ENCODE measurements at regions not wholly inside any gene's neighbourhood (a gene's known extent, or its start where the extent isn't known, plus 50 kb on each side); places are given as distances from the start of the nearest gene placed in this dataset.

DNA sequence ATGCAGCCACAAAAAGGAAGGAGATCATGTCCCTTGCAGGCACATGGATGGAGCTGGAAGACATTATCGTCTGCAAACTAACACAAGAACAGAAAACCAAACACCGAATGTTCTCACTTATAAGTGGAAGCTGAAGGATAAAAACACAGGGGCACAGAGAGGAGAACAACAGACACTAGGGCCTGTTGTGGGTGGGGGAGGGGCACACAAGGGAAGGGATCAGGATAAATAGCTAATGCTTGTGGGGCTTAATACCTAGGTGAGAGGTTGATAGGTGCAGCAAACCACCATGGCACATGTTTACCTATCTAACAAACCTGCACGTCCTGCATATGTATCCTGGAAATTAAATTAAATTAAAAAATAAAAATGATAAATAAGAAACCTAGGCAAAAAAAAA, 969.9 kb downstream of the TTLL7 start:
- no peak overlapping the region for H3K27ac Mint-ChIP-seq
- H3K4me3 Mint-ChIP-seq, result no peak overlapping the region
- H3K36me3 Mint-ChIP-seq (ENCODE audit: low read depth), result no peaks in the 10 kb centered on the region
- DNase-seq (ENCODE audit: low spot score), result no peak
- H3K9me3 Mint-ChIP-seq, result peaks cover 5% of the 10 kb centered on the region
- no peaks in the 10 kb centered on the region for H3K27me3 Mint-ChIP-seq (ENCODE audit: low read depth)
- peaks cover 1% of the 10 kb centered on the region for H3K4me1 Mint-ChIP-seq (ENCODE audit: low read depth)

- no peak overlapping the region for H3K27ac Mint-ChIP-seq
- peaks cover 5% of the 10 kb centered on the region for H3K9me3 Mint-ChIP-seq
- H3K4me3 Mint-ChIP-seq, result no peak overlapping the region
- H3K36me3 Mint-ChIP-seq (ENCODE audit: low read depth), result no peaks in the 10 kb centered on the region
- H3K27me3 Mint-ChIP-seq (ENCODE audit: low read depth), result no peaks in the 10 kb centered on the region
- H3K4me1 Mint-ChIP-seq (ENCODE audit: low read depth), result peaks cover 1% of the 10 kb centered on the region
- no peak for DNase-seq (ENCODE audit: low spot score)
These were observed 970.5 kb downstream of the TTLL7 start for GRCh38 chr1:83028467-83028866.

DNA sequence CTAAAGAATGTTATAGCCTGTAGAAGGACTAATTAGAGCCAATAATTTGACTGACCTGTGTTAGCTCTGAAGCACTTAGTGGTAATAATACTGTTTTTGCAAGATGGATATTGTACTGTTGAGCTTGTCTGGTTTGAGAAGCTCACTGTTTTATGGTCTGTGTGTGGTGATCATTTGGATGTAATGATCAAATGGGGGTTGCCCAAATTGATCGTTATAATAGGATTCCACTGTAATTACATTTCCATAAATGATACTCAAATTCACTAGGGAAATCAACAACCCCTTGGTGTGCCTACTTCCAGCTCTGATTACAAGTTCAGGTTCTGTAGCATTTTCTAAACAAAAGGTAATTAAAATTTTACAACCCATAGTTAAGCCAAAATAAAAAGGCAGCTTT, 971.4 kb downstream of the TTLL7 start:
- H3K27me3 Mint-ChIP-seq (ENCODE audit: low read depth), result no peaks in the 10 kb centered on the region
- no peak for DNase-seq (ENCODE audit: low spot score)
- no peak overlapping the region for H3K27ac Mint-ChIP-seq
- H3K4me3 Mint-ChIP-seq, result no peak overlapping the region
- H3K4me1 Mint-ChIP-seq (ENCODE audit: low read depth), result peaks cover 1% of the 10 kb centered on the region
- H3K36me3 Mint-ChIP-seq (ENCODE audit: low read depth), result no peaks in the 10 kb centered on the region
- peaks cover 5% of the 10 kb centered on the region for H3K9me3 Mint-ChIP-seq

DNA sequence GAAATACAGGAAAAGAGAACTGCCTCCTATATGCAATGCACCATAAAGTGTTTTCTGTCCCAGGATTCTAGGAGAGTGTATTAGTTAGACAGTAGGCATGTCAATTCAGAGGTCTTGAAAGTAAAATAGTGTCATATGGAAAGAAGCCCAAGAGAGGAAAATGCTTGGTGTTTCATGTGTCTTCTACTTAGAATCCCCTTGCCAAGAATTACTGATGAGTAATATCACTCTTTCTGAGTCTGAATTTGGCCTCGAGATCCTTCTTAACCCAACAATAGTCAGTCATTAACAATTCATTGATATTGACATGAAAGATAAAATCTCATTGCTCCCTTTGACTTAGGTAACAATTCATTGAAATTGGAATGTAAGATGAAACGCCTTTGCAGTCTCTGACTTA, 972.2 kb downstream of the TTLL7 start:
- Mint-ChIP-seq H3K4me1 (ENCODE audit: low read depth) (peaks cover 1% of the 10 kb centered on the region), H3K36me3 (ENCODE audit: low read depth) (no peaks in the 10 kb centered on the region), H3K9me3 (peaks cover 5% of the 10 kb centered on the region), H3K4me3 (no peak overlapping the region), H3K27ac (no peak overlapping the region), H3K27me3 (ENCODE audit: low read depth) (no peaks in the 10 kb centered on the region)
- DNase-seq (ENCODE audit: low spot score), result no peak

GRCh38 chr1:83024251-83024767, 974.6 kb downstream of the TTLL7 start:
- no peak overlapping the region for H3K27ac Mint-ChIP-seq
- no peaks in the 10 kb centered on the region for H3K9me3 Mint-ChIP-seq
- DNase-seq (ENCODE audit: low spot score), result no peak
- H3K4me3 Mint-ChIP-seq, result no peak overlapping the region
- H3K36me3 Mint-ChIP-seq (ENCODE audit: low read depth), result no peaks in the 10 kb centered on the region
- H3K4me1 Mint-ChIP-seq (ENCODE audit: low read depth), result peaks cover 1% of the 10 kb centered on the region
- H3K27me3 Mint-ChIP-seq (ENCODE audit: low read depth), result no peaks in the 10 kb centered on the region

DNA sequence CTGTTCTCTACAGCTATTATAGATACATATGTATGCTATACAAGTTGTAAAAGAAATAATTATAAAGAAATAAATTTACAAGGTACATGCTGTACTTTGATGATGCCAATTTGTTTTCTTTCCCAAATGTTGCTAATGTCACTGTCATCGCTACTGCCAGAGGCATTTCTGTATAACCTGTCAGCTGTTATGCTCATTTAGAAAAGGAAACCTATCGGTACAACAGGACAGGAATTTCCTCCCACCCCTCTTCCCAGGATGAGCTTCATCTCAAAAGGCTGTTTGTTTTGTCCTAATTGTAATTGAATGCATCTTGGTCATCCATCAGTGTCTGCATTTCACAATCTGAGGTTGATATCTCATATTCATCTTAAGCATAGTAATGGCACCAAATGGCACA, 975.7 kb downstream of the TTLL7 start:
- H3K4me1 Mint-ChIP-seq (ENCODE audit: low read depth), result peaks cover 1% of the 10 kb centered on the region
- H3K36me3 Mint-ChIP-seq (ENCODE audit: low read depth), result no peaks in the 10 kb centered on the region
- no peaks in the 10 kb centered on the region for H3K9me3 Mint-ChIP-seq

DNA sequence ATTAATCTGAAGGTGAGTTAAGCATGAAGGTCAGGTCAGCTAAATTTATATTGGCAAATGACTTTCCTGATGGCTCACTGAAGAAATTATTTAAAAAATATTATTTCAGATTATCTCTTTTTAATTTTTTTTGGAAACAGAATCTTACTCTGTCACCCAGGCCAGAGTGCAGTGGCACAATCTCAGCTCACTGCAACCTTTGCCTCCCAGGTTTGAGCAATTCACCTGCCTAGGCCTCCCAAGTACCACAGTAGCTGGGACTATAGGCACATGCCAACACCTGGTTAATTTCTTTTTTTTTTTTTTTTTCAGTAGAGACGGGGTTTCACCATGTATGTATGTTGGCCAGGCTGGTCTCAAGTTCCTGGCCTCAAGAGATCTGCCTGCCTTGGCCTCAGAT, 976.7 kb downstream of the TTLL7 start:
- H3K4me1 Mint-ChIP-seq (ENCODE audit: low read depth), result peaks cover 1% of the 10 kb centered on the region
- H3K36me3 Mint-ChIP-seq (ENCODE audit: low read depth), result no peaks in the 10 kb centered on the region
- no peak overlapping the region for H3K27ac Mint-ChIP-seq
- no peak for DNase-seq (ENCODE audit: low spot score)
- H3K27me3 Mint-ChIP-seq (ENCODE audit: low read depth), result no peaks in the 10 kb centered on the region
- H3K4me3 Mint-ChIP-seq, result no peak overlapping the region
- H3K9me3 Mint-ChIP-seq, result no peaks in the 10 kb centered on the region

More for the DNA sequence above, 975.7 kb downstream of the TTLL7 start:
- no peak for DNase-seq (ENCODE audit: low spot score)
- Mint-ChIP-seq H3K27me3 (ENCODE audit: low read depth) (no peaks in the 10 kb centered on the region), H3K4me3 (no peak overlapping the region), H3K27ac (no peak overlapping the region)

DNA sequence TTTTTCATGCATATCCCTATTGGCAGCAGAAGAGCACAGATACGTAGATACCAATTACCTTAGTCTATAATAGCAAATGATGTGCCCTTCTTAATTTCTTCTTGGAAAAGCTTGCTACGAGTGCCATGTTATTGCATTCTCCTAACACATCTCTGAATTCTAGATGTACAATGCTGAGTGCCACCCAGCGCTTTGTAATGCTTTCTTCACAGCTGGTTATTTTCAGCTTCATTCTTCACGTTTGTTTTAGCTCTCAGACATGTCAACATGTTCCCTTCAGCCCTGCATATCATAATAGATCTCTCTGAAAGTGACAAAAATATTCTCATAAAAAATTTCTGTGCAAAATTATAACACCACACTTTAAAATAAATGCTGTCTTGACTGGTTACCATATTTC, 981.2 kb downstream of the TTLL7 start:
- Mint-ChIP-seq H3K27ac (no peak overlapping the region), H3K27me3 (ENCODE audit: low read depth) (no peaks in the 10 kb centered on the region), H3K4me3 (no peak overlapping the region), H3K36me3 (ENCODE audit: low read depth) (no peaks in the 10 kb centered on the region), H3K9me3 (no peaks in the 10 kb centered on the region), H3K4me1 (ENCODE audit: low read depth) (no peaks in the 10 kb centered on the region)
- no peak for DNase-seq (ENCODE audit: low spot score)

DNA sequence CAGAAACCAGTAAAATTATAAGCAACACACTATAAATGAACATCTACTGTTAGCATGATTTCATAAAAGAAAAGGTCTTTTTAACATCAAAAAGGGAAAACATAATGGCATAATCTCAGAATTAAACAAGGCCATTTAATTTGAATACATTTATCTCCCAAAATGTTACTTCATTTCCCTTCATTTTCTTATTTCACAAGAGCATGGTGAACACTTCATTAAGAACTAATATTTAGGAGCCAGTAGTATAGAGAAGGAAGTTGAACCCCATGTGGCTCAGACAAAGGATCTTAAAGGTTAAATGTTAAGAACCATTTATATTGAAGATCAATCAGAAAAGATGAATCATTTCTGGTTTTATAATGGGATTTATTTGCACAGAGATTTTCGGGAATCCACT, 981.7 kb downstream of the TTLL7 start:
- Mint-ChIP-seq H3K27ac (no peak overlapping the region), H3K27me3 (ENCODE audit: low read depth) (no peaks in the 10 kb centered on the region), H3K4me3 (no peak overlapping the region), H3K4me1 (ENCODE audit: low read depth) (no peaks in the 10 kb centered on the region), H3K9me3 (no peaks in the 10 kb centered on the region), H3K36me3 (ENCODE audit: low read depth) (no peaks in the 10 kb centered on the region)
- DNase-seq (ENCODE audit: low spot score), result no peak

DNA sequence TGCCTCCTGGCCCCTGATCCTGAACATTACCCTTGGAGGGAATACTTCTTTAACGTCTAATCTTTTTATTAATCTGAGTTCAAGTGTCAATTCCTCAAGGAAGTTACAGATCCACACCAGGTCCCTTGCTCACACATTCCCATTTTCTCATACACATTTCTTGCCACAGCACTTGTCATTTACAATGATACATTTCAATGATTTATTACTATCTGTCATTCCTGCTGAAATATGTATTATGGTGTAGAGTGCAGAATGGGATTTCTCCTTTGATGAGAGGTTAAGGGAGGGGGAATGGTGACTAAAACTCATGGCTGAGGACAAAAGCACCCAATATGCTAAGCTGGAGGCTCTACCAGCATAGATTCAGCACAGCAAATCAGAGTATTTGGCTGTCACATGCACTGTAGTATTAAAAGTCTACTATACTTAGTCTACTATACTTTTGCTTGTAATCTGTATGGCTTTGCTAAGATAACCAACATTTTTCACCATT, 982.5 kb downstream of the TTLL7 start:
- Mint-ChIP-seq H3K27ac (no peak overlapping the region), H3K4me1 (ENCODE audit: low read depth) (no peaks in the 10 kb centered on the region), H3K9me3 (no peaks in the 10 kb centered on the region), H3K4me3 (no peak overlapping the region), H3K27me3 (ENCODE audit: low read depth) (no peaks in the 10 kb centered on the region), H3K36me3 (ENCODE audit: low read depth) (no peaks in the 10 kb centered on the region)
- DNase-seq (ENCODE audit: low spot score), result no peak

DNA sequence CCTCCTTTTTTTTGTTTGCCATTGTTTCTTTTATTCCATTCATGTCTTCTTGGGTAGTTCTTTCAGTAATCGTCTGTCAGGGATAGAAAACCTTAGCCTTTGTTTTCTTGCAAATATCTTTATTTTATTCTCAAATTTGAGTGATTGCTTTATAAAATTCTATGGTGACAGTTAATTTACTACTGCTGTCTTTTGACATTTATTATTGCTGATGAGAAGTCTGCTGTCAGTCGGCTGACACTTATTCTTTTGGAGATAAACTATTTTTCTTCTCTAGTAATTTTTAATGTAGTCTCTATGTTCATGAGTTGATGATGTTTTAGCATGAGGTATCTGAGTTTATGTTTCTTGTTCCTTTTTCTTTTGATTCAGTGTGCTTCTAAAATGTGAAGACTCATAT, 983.8 kb downstream of the TTLL7 start:
- no peak overlapping the region for H3K27ac Mint-ChIP-seq
- H3K4me3 Mint-ChIP-seq, result no peak overlapping the region
- H3K9me3 Mint-ChIP-seq, result no peaks in the 10 kb centered on the region
- no peaks in the 10 kb centered on the region for H3K27me3 Mint-ChIP-seq (ENCODE audit: low read depth)
- H3K4me1 Mint-ChIP-seq (ENCODE audit: low read depth), result no peaks in the 10 kb centered on the region
- H3K36me3 Mint-ChIP-seq (ENCODE audit: low read depth), result no peaks in the 10 kb centered on the region
- DNase-seq (ENCODE audit: low spot score), result no peak

- H3K4me1 Mint-ChIP-seq (ENCODE audit: low read depth), result no peaks in the 10 kb centered on the region
- no peaks in the 10 kb centered on the region for H3K36me3 Mint-ChIP-seq (ENCODE audit: low read depth)
- H3K4me3 Mint-ChIP-seq, result no peak overlapping the region
- no peak overlapping the region for H3K27ac Mint-ChIP-seq
- no peak for DNase-seq (ENCODE audit: low spot score)
- no peaks in the 10 kb centered on the region for H3K27me3 Mint-ChIP-seq (ENCODE audit: low read depth)
- H3K9me3 Mint-ChIP-seq, result no peaks in the 10 kb centered on the region
These were observed 986.0 kb downstream of the TTLL7 start for GRCh38 chr1:83012950-83013349.

DNA sequence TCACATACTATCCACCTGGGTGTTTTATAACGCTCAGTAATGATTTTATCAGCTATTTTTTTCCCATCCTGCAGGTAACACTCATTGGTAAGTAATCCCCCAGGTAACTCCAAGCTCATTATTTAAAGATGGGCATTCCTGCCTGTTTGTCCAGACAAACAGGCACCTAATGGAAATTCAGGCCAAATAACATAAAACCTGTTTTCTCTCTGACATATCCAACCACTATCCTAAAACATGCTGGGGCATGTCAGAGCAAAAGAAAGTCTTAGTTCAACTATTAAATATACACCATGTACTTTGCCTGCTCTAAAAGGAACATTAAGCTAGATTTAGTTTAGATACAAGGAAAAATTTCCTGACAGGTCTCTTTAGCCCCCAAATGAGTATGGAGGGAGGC, 987.7 kb downstream of the TTLL7 start:
- Mint-ChIP-seq H3K27ac (no peak overlapping the region), H3K4me1 (ENCODE audit: low read depth) (no peaks in the 10 kb centered on the region), H3K36me3 (ENCODE audit: low read depth) (no peaks in the 10 kb centered on the region), H3K4me3 (no peak overlapping the region), H3K27me3 (ENCODE audit: low read depth) (no peaks in the 10 kb centered on the region), H3K9me3 (no peaks in the 10 kb centered on the region)
- no peak for DNase-seq (ENCODE audit: low spot score)

GRCh38 chr1:83006271-83006670, 992.7 kb downstream of the TTLL7 start:
- Mint-ChIP-seq H3K4me1 (ENCODE audit: low read depth) (no peaks in the 10 kb centered on the region), H3K27ac (no peak overlapping the region), H3K27me3 (ENCODE audit: low read depth) (no peaks in the 10 kb centered on the region), H3K9me3 (no peaks in the 10 kb centered on the region), H3K4me3 (no peak overlapping the region), H3K36me3 (ENCODE audit: low read depth) (no peaks in the 10 kb centered on the region)
- no peak for DNase-seq (ENCODE audit: low spot score)

DNA sequence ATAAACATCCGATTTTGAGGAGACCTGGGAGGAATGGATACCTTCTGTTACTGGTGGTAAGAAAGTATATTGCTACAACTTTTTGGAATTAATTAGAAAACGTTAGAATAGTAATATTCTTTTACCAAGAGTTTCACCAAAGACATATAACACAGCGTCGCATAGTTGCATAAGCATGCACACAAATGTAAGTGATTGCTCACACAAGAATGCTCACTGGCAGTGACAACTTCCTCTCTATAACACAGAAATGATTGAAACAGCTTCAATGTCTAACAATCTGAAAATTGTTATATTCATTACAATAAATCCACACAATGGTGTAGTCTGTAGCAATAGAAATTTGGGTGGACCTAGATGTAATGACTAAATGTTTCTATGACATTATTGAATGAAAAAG, 998.6 kb downstream of the TTLL7 start:
- Mint-ChIP-seq H3K4me1 (ENCODE audit: low read depth) (no peaks in the 10 kb centered on the region), H3K27ac (no peak overlapping the region), H3K27me3 (ENCODE audit: low read depth) (no peaks in the 10 kb centered on the region), H3K36me3 (ENCODE audit: low read depth) (no peaks in the 10 kb centered on the region), H3K9me3 (no peaks in the 10 kb centered on the region), H3K4me3 (no peak overlapping the region)
- no peak for DNase-seq (ENCODE audit: low spot score)

Measured in T-helper 2 cell treated with Interferon-gamma antibody and Interleukin-4, amounts not matched to agents 5 μg/mL and 100 μg/mL, for 36 hours (primary cell).